Skeletal muscle cell (primary cell): ENCODE measurements at regions not wholly inside any gene's neighbourhood (a gene's known extent, or its start where the extent isn't known, plus 50 kb on each side); places are given as distances from the start of the nearest gene placed in this dataset.

Experiments
- DNase-seq: peaks from one replicate; pipeline ENCODE4 v3.0.0-alpha.2; 2010; ENCODE audit warnings: low read depth
- H3K4me3 ChIP-seq: 2 replicates; pipeline ENCODE4 v1.5.1; 2011; ENCODE audit warnings: low read depth, mild to moderate bottlenecking, control low read depth, low read length, moderate library complexity

DNA sequence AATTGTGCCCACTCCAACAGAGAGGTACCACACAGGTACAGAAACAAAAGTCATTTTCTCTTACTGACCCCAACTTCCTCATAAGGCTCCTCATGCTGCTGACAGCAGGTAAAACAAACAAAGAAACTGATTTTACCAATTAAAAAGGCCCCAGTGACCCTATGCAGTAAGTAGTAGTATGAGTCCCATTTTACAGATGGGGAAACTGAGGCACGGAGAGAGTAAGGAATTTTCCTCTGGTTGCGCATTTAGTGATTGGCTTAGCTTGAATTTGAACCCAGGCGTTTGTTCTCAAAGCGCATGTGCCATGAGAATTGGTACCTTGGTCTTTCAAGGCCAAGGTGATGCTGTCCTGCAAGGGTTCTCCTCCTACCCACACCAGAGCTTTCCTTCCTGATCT lies 66.1 kb upstream of the ZBTB40 start:
- no peak overlapping the region for H3K4me3 ChIP-seq
- no peak for DNase-seq

GRCh38 chr1:22386774-22387173 lies 64.9 kb upstream of the ZBTB40 start:
- no peak overlapping the region for H3K4me3 ChIP-seq

DNA sequence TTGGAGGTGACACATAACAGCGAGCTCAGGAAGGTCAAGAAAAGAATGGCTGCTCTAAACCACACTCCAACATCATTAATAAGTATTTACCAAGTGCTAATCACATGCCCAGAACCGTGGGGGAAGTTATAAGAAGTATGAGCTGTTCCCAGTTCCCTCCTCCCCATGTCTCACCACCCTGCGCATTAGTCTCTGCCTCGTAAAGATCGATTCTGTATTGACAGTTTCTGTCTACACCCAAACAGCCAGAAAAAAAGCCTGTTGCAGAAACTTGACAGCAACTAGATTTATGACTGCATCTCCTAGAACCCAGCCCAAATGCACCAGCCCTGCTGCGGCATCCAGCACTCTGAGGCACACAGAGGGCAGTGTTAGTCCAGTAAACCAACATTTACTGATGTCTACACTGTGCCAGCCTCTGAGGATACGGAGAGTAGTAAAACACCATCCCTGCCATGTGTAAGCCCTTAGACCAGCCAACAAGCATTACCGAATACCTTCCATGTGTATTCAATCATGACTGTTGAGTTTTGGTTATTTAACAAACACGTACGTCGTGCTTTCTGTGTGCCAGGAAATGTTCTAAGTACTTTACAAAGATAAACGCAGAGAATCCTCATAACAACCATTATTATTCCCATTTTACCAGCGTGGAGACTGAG lies 63.6 kb upstream of the ZBTB40 start:
- no peak for DNase-seq

More at GRCh38 chr1:22386774-22387173, 64.9 kb upstream of the ZBTB40 start:
- DNase-seq, result no peak

GRCh38 chr1:22388671-22389450 lies 62.8 kb upstream of the ZBTB40 start:
- DNase-seq, result no peak
- H3K4me3 ChIP-seq, result no peak overlapping the region

More for the DNA sequence above, 63.6 kb upstream of the ZBTB40 start:
- no peak overlapping the region for H3K4me3 ChIP-seq

GRCh38 chr1:22393587-22393986 lies 58.1 kb upstream of the ZBTB40 start:
- DNase-seq, result no peak
- no peak overlapping the region for H3K4me3 ChIP-seq

DNA sequence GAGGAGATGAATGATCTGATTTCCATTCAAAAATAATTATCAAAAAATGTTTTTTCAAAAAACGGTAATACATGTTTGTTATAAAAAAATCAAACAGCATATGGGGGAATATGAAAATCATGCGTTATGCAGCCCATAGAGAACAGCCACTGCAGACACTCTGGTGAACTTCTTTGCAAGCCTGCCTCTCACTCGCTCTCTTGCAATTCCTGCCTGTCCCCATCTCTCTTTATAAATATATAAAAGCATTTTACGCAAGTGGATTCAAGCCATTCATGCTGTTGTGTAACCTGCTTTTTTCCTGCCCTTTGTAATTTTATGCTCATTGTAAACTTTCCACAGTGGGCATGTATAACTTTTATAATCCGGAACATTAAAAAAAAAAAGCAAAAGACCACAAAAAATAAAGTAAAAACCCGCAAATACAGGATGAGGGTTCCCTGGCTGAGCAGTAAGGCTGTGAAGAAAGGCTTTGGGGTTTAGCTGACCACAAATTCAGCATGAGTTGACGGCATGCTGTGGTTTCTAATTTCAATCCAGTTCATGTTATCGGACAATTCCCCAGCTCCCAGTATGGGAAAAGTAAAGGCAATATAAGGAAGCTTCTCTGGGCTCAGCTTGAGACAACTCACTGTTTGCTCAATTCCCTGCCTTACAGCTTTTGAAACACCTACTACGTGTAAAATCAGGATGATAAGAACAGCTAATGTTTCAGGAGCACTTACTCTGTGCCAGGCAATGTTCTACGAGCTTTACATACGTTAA lies 52.8 kb upstream of the ZBTB40 start:
- DNase-seq, result no peak
- H3K4me3 ChIP-seq, result no peak overlapping the region

- no peak overlapping the region for H3K4me3 ChIP-seq
- DNase-seq, result no peak
Measured at GRCh38 chr1:22399421-22400091, 52.1 kb upstream of the ZBTB40 start.
